ENCODE measurements at regions not wholly inside any gene's neighbourhood (a gene's known extent, or its start where the extent isn't known, plus 50 kb on each side); places are given as distances from the start of the nearest gene placed in this dataset.

GRCh38 chr16:58842156-58842555 lies 108.0 kb upstream of the GOT2 start:
- no peak for TF ChIP-seq CTCF (IDR thresholded peaks at IDR 0.05)
- TF ChIP-seq POLR2A (IDR thresholded peaks at IDR 0.05; ENCODE audit: low read depth): no peak
